ENCODE measurements at regions not wholly inside any gene's neighbourhood (a gene's known extent, or its start where the extent isn't known, plus 50 kb on each side); places are given as distances from the start of the nearest gene placed in this dataset.

DNA sequence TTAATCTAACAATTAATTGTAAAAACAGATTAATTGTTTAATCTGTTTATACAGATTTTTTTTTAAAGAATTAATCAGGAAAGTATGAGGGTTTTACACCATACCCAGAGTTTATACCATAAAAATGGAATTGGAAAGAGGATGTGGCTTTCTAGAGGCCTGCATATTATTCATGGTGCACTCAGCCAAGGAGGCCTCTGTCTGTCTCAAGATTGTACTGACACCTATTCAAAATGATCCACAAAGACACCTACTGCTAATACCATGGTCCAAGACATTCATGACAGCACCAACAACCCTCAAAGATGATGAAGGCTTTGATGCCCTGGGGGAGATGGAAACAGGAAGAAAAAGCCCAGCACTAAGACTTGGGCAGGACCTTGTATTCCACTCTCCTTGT, 58.1 kb upstream of the MAST4 start:
- no peak overlapping the region for H3K27ac ChIP-seq (ENCODE audit: extremely low read depth, low read depth, low read length)
- no peaks in the 10 kb centered on the region for H3K9me3 ChIP-seq (ENCODE audit: control insufficient read depth, insufficient read depth, low read depth, low read length)
- ChIA-PET POLR2A (no interaction called here), CTCF (no interaction called here)
- H3K36me3 ChIP-seq (ENCODE audit: control insufficient read depth in 2 of 2, insufficient read depth in 1 of 2, low read length in 2 of 2): no peaks in the 10 kb centered on the region
- H3K4me3 ChIP-seq (ENCODE audit: low read depth, low read length): no peak overlapping the region
- H3K4me1 ChIP-seq (ENCODE audit: control insufficient read depth, insufficient read depth, low read length): no peaks in the 10 kb centered on the region
- TF ChIP-seq ZNF560 (tag by site-specific recombination; IDR thresholded peaks at IDR 0.05; ENCODE audit: borderline replicate concordance) (no peak), ZNF596 (tag by site-specific recombination; IDR thresholded peaks at IDR 0.05) (no peak), ZFHX2 (tag by site-specific recombination; conservative IDR thresholded peaks at IDR 0.05) (no peak), ZNF335 (tag by site-specific recombination; conservative IDR thresholded peaks at IDR 0.05) (no peak), ZNF48 (tag by site-specific recombination; IDR thresholded peaks at IDR 0.05) (no peak), ZNF792 (tag by site-specific recombination; IDR thresholded peaks at IDR 0.05) (no peak), ZNF174 (tag by site-specific recombination; IDR thresholded peaks at IDR 0.05) (no peak), ZBTB7A (tag by site-specific recombination; IDR thresholded peaks at IDR 0.05; ENCODE audit: low read depth) (no peak), ZNF10 (tag by site-specific recombination; IDR thresholded peaks at IDR 0.05) (no peak), KLF1 (tag by site-specific recombination; IDR thresholded peaks at IDR 0.05) (no peak), PRDM1 (tag by site-specific recombination; IDR thresholded peaks at IDR 0.05) (no peak), ZNF654 (tag by site-specific recombination; IDR thresholded peaks at IDR 0.05; ENCODE audit: low read depth) (no peak)
- TF ChIP-seq, protein P1, sequence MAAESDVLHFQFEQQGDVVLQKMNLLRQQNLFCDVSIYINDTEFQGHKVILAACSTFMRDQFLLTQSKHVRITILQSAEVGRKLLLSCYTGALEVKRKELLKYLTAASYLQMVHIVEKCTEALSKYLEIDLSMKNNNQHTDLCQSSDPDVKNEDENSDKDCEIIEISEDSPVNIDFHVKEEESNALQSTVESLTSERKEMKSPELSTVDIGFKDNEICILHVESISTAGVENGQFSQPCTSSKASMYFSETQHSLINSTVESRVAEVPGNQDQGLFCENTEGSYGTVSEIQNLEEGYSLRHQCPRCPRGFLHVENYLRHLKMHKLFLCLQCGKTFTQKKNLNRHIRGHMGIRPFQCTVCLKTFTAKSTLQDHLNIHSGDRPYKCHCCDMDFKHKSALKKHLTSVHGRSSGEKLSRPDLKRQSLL (tag by site-specific recombination; IDR thresholded peaks at IDR 0.05): no peak

DNA sequence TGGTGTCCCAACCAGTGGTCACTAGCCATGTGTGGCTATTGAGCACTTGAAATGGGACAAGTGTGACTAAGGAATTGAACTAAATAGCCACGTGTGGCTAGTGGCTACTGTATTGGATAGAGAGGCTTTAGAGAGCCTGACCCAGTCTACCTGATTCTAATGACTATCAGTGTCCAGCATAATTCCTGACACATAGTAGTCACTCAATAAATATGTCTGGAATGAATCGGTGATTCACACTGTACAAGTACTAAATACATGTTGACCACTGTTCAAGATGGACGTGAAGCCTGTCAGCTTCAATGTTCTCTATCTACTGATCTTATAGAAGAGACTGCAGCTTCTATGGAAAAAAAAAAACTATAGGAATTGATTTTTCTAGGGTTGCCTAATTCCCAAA, 57.7 kb upstream of the MAST4 start:
- POLR2A ChIA-PET: no interaction called here
- CTCF ChIA-PET: no interaction called here
- Histone ChIP-seq H3K4me3 (ENCODE audit: low read depth, low read length) (no peak overlapping the region), H3K4me1 (ENCODE audit: control insufficient read depth, insufficient read depth, low read length) (no peaks in the 10 kb centered on the region), H3K27ac (ENCODE audit: extremely low read depth, low read depth, low read length) (no peak overlapping the region), H3K36me3 (ENCODE audit: control insufficient read depth in 2 of 2, insufficient read depth in 1 of 2, low read length in 2 of 2) (no peaks in the 10 kb centered on the region), H3K9me3 (ENCODE audit: control insufficient read depth, insufficient read depth, low read depth, low read length) (no peaks in the 10 kb centered on the region)
- TF ChIP-seq, protein P2, sequence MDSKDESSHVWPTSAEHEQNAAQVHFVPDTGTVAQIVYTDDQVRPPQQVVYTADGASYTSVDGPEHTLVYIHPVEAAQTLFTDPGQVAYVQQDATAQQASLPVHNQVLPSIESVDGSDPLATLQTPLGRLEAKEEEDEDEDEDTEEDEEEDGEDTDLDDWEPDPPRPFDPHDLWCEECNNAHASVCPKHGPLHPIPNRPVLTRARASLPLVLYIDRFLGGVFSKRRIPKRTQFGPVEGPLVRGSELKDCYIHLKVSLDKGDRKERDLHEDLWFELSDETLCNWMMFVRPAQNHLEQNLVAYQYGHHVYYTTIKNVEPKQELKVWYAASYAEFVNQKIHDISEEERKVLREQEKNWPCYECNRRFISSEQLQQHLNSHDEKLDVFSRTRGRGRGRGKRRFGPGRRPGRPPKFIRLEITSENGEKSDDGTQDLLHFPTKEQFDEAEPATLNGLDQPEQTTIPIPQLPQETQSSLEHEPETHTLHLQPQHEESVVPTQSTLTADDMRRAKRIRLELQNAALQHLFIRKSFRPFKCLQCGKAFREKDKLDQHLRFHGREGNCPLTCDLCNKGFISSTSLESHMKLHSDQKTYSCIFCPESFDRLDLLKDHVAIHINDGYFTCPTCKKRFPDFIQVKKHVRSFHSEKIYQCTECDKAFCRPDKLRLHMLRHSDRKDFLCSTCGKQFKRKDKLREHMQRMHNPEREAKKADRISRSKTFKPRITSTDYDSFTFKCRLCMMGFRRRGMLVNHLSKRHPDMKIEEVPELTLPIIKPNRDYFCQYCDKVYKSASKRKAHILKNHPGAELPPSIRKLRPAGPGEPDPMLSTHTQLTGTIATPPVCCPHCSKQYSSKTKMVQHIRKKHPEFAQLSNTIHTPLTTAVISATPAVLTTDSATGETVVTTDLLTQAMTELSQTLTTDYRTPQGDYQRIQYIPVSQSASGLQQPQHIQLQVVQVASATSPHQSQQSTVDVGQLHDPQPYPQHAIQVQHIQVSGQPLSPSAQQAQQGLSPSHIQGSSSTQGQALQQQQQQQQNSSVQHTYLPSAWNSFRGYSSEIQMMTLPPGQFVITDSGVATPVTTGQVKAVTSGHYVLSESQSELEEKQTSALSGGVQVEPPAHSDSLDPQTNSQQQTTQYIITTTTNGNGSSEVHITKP (tag by site-specific recombination; IDR thresholded peaks at IDR 0.05): no peak
- TF ChIP-seq ZNF394 (tag by site-specific recombination; IDR thresholded peaks at IDR 0.05; ENCODE audit: borderline replicate concordance) (no peak), ZNF596 (tag by site-specific recombination; IDR thresholded peaks at IDR 0.05) (no peak), ZNF549 (tag by site-specific recombination; IDR thresholded peaks at IDR 0.05) (no peak), ZNF24 (tag by site-specific recombination; IDR thresholded peaks at IDR 0.05) (no peak), YY2 (tag by site-specific recombination; IDR thresholded peaks at IDR 0.05) (no peak), ZNF248 (tag by site-specific recombination; IDR thresholded peaks at IDR 0.05) (no peak), KLF8 (tag by site-specific recombination; IDR thresholded peaks at IDR 0.05) (no peak), ZNF23 (tag by site-specific recombination; IDR thresholded peaks at IDR 0.05; ENCODE audit: borderline replicate concordance) (no peak), ZNF174 (tag by site-specific recombination; IDR thresholded peaks at IDR 0.05) (no peak), OSR2 (tag by site-specific recombination; IDR thresholded peaks at IDR 0.05) (no peak), KLF7 (tag by site-specific recombination; IDR thresholded peaks at IDR 0.05; ENCODE audit: borderline replicate concordance) (no peak), ZNF114 (tag by site-specific recombination; IDR thresholded peaks at IDR 0.05) (no peak)
- TF ChIP-seq, protein P3, sequence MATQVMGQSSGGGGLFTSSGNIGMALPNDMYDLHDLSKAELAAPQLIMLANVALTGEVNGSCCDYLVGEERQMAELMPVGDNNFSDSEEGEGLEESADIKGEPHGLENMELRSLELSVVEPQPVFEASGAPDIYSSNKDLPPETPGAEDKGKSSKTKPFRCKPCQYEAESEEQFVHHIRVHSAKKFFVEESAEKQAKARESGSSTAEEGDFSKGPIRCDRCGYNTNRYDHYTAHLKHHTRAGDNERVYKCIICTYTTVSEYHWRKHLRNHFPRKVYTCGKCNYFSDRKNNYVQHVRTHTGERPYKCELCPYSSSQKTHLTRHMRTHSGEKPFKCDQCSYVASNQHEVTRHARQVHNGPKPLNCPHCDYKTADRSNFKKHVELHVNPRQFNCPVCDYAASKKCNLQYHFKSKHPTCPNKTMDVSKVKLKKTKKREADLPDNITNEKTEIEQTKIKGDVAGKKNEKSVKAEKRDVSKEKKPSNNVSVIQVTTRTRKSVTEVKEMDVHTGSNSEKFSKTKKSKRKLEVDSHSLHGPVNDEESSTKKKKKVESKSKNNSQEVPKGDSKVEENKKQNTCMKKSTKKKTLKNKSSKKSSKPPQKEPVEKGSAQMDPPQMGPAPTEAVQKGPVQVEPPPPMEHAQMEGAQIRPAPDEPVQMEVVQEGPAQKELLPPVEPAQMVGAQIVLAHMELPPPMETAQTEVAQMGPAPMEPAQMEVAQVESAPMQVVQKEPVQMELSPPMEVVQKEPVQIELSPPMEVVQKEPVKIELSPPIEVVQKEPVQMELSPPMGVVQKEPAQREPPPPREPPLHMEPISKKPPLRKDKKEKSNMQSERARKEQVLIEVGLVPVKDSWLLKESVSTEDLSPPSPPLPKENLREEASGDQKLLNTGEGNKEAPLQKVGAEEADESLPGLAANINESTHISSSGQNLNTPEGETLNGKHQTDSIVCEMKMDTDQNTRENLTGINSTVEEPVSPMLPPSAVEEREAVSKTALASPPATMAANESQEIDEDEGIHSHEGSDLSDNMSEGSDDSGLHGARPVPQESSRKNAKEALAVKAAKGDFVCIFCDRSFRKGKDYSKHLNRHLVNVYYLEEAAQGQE (tag by site-specific recombination; IDR thresholded peaks at IDR 0.05): no peak
- TF ChIP-seq, protein P4, sequence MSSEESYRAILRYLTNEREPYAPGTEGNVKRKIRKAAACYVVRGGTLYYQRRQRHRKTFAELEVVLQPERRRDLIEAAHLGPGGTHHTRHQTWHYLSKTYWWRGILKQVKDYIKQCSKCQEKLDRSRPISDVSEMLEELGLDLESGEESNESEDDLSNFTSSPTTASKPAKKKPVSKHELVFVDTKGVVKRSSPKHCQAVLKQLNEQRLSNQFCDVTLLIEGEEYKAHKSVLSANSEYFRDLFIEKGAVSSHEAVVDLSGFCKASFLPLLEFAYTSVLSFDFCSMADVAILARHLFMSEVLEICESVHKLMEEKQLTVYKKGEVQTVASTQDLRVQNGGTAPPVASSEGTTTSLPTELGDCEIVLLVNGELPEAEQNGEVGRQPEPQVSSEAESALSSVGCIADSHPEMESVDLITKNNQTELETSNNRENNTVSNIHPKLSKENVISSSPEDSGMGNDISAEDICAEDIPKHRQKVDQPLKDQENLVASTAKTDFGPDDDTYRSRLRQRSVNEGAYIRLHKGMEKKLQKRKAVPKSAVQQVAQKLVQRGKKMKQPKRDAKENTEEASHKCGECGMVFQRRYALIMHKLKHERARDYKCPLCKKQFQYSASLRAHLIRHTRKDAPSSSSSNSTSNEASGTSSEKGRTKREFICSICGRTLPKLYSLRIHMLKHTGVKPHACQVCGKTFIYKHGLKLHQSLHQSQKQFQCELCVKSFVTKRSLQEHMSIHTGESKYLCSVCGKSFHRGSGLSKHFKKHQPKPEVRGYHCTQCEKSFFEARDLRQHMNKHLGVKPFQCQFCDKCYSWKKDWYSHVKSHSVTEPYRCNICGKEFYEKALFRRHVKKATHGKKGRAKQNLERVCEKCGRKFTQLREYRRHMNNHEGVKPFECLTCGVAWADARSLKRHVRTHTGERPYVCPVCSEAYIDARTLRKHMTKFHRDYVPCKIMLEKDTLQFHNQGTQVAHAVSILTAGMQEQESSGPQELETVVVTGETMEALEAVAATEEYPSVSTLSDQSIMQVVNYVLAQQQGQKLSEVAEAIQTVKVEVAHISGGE (tag by site-specific recombination; conservative IDR thresholded peaks at IDR 0.05; ENCODE audit: low read depth): no peak
